ENCODE measurements at regions not wholly inside any gene's neighbourhood (a gene's known extent, or its start where the extent isn't known, plus 50 kb on each side); places are given as distances from the start of the nearest gene placed in this dataset.

GRCh38 chrX:109847257-109848187 is 114.5 kb upstream of the ACSL4 start:
- TF ChIP-seq CTCF (IDR thresholded peaks at IDR 0.05 in 4 of 5, conservative IDR thresholded peaks at IDR 0.05 in 1 of 5) (no peak), POLR2A (IDR thresholded peaks at IDR 0.05) (no peak)
